NCI-H2029 treated with DMSO at 0.1 percent for 48 hours (cell line): ENCODE measurements at regions not wholly inside any gene's neighbourhood (a gene's known extent, or its start where the extent isn't known, plus 50 kb on each side); places are given as distances from the start of the nearest gene placed in this dataset.
"Not testable (repeated sequence)": the region's sequence is repeated elsewhere in the genome, so short reads cannot be mapped to it uniquely, and the experiment has no call there.

Experiments used
- DNase-seq: peaks from one replicate; lab custom pipeline; 2025; lab: John Stamatoyannopoulos, UW

DNA sequence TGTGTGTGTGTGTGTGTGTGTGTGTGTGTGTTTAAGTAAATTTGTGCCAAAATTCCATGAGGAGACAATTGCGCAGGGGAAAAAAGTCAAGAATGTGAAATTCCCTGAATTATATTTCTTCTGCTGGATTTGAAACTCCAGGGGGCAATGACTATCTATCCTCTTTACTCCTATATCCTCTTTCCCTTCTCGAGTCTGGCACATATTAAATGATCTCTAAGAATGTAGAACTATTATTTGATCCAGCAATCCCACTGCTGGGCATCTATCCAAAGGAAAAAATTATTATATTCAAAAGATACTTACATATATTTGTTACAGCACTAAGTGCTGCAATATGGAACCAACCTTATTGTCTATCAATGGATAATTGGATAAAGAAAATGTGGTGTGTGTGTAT lies 350.1 kb upstream of the ADAMTS9 start:
- DNase-seq: no peak

- DNase-seq: no peak
Observed at GRCh38 chr3:65035246-65035645, 347.4 kb upstream of the ADAMTS9 start.

DNA sequence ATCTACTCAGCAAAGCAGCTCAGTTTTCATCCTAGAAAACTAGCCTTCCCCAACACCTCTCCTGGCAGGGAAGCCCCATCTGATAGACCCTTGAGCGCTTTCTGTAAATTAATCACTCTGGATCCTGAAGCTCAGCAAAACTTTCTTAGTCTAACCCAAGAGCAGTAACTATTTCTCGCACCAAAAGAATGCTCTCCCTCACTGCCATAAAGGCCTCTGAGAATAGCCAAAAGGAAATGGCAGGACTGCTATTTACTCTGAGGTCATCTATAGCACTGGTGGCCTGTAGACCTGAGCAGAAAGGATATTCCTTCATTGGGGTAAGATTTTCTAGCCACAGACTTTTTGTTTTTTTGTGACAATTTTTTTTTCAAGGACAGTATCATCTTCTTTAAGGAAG lies 345.8 kb upstream of the ADAMTS9 start:
- DNase-seq: no peak

DNA sequence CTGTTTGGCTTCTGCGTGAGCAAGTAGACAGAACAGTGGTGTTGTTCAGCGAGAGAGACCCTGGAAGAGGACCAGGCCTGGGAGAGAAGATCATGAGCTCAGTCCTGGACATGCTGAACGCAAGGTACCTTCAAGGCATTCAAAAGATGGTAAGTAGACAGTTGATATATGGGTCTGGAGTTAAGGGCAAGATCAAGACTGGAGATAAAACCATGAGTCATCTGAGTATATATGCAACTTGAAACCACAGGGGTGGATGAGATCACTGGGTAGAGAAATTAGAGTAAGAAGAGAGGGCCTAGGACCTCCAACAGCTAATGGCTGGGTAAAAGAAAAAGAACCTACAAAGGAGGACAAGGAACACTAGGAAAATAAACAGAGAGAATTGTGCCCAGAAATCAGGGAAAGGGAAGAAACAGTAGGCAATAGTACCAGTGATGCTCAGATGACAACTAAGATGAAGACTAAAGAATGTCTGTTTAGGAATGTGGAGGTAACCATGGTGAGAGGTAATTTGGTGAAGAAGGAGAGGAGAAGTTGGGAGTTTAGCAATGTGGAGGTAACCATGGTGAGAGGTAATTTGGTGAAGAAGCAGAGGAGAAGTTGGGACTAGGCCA lies 343.2 kb upstream of the ADAMTS9 start:
- DNase-seq: no peak

DNA sequence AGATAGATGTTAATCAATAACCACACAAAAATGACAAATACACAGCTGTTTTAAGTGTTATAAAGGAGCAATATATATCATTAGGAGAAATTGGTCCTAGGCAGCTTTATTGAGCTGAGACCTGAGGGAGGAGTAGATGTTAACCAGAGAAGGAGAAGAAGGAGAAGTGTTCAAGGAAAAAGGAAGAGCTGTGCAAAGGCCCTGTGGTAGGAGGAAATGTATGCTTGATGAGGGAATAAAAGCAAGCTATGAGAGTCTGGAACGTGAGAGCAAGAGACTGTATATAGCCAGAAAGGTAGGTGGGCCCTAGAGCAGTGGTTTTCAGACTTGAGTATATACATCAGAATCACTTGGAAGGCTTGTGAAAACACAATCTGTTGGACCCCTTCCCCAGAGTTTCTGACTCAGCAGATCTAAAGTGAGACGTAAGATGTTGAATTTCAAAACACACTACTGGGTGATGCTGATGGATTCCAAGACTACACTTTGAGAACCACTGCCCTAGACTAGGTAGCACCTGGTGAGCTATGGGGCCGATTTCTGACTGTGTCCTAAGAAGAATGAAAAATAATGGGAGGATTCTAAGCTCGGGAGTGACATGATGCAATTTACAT lies 342.3 kb upstream of the ADAMTS9 start:
- DNase-seq: no peak

DNA sequence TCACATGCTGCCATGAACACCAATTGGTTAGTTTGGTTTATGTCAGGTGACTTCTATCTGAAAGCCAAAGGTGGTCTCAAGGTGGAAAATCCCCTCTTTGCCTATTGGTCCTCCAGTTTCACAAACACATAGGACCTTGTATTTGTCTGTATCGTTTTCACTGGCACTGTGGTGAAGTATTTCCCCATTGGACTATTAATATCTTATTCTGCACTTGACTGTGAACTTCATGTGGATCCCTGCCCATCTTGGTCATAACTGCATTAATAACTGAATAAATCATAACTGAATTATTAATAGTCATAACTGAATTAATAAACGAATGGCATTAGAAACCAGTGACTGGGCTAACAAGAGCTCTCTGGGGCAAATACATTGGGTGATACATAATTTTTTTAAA lies 341.3 kb upstream of the ADAMTS9 start:
- no peak for DNase-seq

- DNase-seq: no peak
Observed at GRCh38 chr3:65028024-65028423, 340.2 kb upstream of the ADAMTS9 start.

- no peak for DNase-seq
Observed at GRCh38 chr3:65027335-65027734, 339.5 kb upstream of the ADAMTS9 start.

- DNase-seq: no peak
Observed at GRCh38 chr3:65026151-65026550, 338.4 kb upstream of the ADAMTS9 start.

DNA sequence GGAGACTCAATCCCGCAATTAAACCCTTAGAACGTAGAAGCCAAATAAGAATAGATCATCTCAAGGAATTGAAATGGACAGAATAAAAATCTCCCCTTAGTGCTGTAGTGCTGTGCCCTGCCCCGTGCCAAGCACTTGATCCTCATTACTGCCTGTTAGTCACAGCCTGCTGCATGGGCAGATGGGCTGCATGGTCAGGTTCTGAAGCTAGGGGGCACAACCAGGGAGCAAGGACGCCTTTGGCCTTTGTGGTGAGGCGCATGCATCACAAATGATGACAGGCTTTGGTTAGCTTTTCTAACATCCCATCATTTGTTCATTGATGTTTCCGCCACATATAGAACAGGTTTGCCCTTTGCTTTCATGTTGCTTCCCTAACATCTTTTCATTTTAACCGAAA lies 336.3 kb upstream of the ADAMTS9 start:
- no peak for DNase-seq

DNA sequence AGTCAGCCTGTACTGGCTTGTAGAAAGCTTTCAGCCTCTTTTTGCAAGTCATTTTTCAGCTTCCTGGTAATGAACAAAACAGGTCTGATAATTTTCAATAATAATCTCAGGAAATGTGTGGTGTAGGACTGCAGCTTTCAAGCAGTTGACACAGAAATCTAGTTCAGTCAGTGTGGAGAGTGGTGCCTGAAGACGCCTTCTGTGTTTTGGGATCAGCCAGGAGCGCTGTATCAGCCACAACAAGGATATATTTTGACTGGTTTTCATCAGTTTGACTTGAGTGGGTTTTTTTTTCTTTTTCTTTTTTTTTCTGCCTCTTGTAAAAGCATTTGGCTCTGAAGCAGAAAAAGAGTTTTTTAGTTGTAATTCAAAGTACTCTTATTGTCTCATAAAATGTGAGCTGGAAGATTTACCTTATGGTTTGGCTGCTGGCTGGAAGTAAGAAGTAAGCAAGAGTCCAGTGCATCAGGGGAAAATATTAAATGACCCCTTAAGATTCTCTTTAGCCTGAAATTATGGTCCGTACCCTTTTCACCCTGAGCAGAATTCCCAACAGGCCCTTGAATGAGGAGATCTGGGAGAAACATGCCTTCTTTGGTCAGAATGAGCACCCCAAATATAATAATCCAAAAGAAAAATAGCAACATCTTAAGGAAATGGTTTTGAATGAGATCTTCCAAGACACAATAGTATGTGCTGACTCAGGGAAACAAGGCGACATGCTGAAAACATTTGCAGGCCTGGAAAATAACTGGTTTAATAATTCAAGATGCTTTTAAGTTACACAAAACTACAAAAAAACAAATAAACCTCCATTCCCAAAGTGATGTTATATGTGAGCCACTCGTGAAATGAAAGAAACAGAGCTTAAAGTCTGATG lies 332.7 kb upstream of the ADAMTS9 start:
- DNase-seq: no peak

GRCh38 chr3:65019443-65020055 lies 331.7 kb upstream of the ADAMTS9 start:
- DNase-seq: no peak

GRCh38 chr3:65018801-65019200 lies 331.0 kb upstream of the ADAMTS9 start:
- DNase-seq: no peak

DNA sequence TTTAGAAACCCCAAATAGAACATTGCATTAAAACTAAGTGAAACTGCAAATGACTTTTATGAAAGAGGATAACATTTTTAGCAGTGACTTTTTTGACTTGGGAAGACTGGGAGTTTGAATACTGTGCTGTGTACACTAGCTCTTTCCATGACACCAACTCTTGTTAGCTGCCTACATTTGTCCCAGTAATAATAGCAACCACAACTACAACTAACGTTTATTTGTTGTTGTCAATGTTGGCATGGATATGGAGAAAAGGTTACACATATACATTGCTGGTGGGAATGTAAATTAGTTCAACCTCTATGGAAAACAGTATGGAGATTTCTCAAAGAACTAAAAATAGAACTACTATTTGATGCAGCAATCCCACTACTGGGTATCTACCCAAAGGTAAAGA lies 329.6 kb upstream of the ADAMTS9 start:
- no peak for DNase-seq

- DNase-seq: no peak
Observed at GRCh38 chr3:65015711-65016110, 327.9 kb upstream of the ADAMTS9 start.

GRCh38 chr3:65013053-65013452 lies 325.3 kb upstream of the ADAMTS9 start:
- DNase-seq: no peak

- no peak for DNase-seq
Observed at GRCh38 chr3:65006300-65006739, 318.5 kb upstream of the ADAMTS9 start.

GRCh38 chr3:65005486-65005885 lies 317.7 kb upstream of the ADAMTS9 start:
- DNase-seq: no peak

- DNase-seq: no peak
Observed at GRCh38 chr3:65004795-65005295, 317.0 kb upstream of the ADAMTS9 start.

DNA sequence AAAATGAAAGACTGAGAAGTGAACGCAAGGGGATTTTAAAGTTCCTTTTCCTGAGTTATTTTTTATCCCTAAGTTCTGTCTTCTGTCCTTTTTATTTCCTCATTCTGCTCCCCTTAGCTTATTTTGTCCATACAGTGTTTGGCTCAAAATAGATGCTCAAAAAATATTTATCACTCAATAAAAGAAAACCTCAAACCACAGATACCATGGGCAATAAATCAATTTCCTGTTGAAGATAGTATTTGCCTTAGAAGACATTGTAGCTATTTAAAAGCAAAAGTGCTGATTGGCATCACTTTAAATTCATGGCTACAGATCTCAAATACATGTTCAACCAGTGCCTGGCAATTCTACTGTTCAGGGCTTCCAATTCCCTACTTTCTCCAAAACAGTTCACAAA lies 316.5 kb upstream of the ADAMTS9 start:
- DNase-seq: no peak

DNA sequence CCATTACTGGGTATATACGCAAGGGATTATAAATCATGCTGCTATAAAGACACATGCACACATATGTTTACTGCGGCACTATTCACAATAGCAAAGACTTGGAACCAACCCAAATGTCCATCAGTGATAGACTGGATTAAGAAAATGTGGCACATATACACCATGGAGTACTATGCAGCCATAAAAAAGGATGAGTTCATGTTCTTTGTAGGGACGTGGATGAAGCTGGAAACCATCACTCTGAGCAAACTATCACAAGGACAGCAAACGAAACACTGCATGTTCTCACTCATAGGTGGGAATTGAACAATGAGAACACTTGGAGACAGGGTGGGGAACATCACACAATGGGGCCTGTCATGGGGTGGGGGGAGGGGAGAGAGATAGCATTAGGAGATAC lies 313.3 kb upstream of the ADAMTS9 start:
- DNase-seq: not testable (repeated sequence)

DNA sequence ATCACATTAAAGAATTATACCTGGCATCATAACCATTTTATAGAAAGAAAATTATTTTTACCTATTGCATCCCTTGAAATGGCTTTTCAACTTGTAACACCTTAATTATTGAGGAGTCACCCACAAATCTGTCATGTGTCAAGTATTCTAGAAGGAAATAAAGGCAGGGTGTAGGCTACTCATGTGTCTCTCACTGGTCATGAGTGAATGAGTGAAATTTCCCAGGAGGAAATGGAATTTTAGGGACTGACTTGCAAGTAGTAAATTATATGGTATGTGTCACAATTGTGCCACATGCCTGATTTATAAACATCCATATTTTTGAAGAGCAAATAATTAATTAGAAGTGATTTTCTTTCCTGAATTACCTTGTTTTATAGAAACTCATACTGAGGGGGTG lies 310.5 kb upstream of the ADAMTS9 start:
- no peak for DNase-seq
